Thyroid gland (tissue), 4 donors: ENCODE measurements at regions not wholly inside any gene's neighbourhood (a gene's known extent, or its start where the extent isn't known, plus 50 kb on each side); places are given as distances from the start of the nearest gene placed in this dataset.

Experiments
- CTCF ChIP-seq, 6 experiments: fragments of 200-600 bp in 3 of 6; fragments of 450-650 bp in 3 of 6; sonication (generic) in 3 of 6; IDR thresholded peaks; one replicate each; pipeline ENCODE4 v1.5.1; 2016 to 2019; ENCODE audit warnings: antibody characterized with exemption in 6 of 6, mild to moderate bottlenecking in 2 of 6, inconsistent platforms in 1 of 6, moderate library complexity in 1 of 6
- POLR2A ChIP-seq, 2 donors: fragments of 450-650 bp; IDR thresholded peaks; one replicate each; pipeline ENCODE4 v1.6.1; 2017; ENCODE audit warnings: antibody characterized with exemption in 2 of 2, mild to moderate bottlenecking in 2 of 2, moderate library complexity in 1 of 2

DNA sequence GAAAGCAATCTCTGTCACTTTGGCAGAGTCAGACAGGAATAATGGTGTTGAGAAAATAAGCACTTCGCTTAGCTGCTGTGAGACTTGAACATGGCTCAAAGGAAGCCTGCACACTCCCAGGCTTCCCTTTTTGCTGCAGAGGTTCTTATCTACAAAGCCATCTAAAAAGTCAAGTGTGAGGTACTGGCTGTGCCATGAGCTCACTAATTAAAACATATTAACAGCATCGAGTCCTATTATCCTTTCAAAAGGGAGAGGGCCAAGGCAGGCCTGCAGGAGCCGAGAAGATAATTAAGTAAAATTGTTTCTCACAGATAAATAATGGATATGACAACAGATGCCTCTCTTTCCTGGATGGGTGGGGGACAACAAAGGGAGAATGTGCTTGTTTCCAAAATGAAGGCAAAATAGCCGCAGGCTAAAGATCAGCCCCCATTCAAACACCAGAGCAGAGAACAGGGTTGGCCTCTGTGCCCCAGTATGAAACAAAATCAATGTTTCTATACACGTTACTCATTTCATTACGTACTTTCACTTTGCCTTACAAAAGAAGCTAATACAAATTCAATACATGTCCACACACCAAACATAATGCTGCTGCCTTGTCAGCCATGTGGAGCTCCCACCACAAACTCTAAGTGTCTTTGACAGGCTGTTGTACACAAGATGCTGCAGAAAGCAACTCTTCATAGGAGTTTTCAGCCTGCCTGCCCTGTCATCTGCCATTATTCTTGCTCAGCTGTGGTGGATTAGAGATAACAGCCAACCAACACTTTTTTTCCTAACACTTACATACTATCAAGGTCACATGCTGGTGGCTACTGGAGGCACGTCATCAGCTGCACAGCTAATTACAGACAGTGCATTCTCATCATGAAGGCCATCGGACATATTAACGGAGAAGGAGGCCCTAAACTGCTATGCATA is 55.3 kb downstream of the ELAPOR2 start:
- TF ChIP-seq CTCF (IDR thresholded peaks at IDR 0.05), result no peak
- TF ChIP-seq POLR2A (IDR thresholded peaks at IDR 0.05), result no peak
